RKO (cell line): ENCODE measurements at regions not wholly inside any gene's neighbourhood (a gene's known extent, or its start where the extent isn't known, plus 50 kb on each side); places are given as distances from the start of the nearest gene placed in this dataset.

ENCODE experiments used
- DNase-seq: peaks from one replicate; pipeline ENCODE4 v3.0.0-alpha.2; 2016; ENCODE audit warnings: low spot score

- no peak for DNase-seq
Observed at GRCh38 chr14:85475113-85475512, 54.8 kb upstream of the FLRT2 start.

- DNase-seq = no peak
Observed at GRCh38 chr14:85479306-85479705, 50.6 kb upstream of the FLRT2 start.

- no peak for DNase-seq
Observed at GRCh38 chr14:85479771-85480170, 50.2 kb upstream of the FLRT2 start.
